Right ventricle myocardium inferior (tissue), 1 donor: ENCODE measurements at regions not wholly inside any gene's neighbourhood (a gene's known extent, or its start where the extent isn't known, plus 50 kb on each side); places are given as distances from the start of the nearest gene placed in this dataset.

Experiments
- ATAC-seq: fragments of 200-7000 bp; cut with Tn5 transposase; one replicate; pipeline ENCODE4 v1.9.1; 2020; ENCODE audit warnings: mild to moderate bottlenecking, moderate library complexity
- DNase-seq: peaks from one replicate; pipeline ENCODE4 v3.0.0; 2021; ENCODE audit errors: missing footprints
- intact Hi-C: fragments of 100-400 bp; cut with DNase I; formaldehyde crosslinking; loops from one replicate; pipeline ENCODE4 v1.11.0; 2022
- donor health status: DM: no; HTN: yes; CAD: no; lungs with severe emphysema.

DNA sequence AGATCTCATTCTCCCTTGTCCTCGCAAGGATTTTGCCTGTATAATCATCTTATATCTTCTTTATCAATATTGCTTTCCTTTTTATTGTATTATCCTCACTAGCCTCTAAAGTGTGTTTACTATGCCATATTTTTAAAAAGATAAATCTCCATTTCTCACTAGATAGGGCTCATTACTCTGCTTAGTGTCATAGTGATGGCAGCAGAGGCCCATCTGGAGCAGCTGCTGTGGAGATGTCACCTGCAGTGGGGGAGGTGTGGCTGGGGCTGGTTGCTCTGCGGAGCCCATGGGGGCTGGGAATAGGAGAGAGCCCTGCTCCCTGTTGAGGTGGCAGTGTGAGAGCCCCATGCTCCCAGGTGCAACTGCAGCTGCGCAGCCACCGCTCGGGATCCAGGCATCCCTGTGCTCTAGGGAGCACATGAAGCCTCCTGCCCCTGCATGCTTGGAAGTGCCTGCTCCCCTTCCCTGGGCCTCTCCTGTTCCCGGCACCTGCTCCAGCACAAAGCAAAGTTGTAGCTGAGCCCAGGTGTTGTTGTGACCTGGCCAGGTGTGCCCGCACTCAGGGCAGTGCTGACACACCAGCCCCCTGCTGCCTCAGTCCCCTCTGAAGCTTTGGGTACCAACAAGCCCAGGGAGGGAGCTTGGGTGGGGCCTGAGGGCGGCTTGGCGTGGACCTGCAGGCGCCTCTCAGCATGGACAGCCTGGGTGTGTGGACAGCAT lies 144.6 kb upstream of the MRPS30 start:
- intact Hi-C loops: no loop called here
- no peak for ATAC-seq

DNA sequence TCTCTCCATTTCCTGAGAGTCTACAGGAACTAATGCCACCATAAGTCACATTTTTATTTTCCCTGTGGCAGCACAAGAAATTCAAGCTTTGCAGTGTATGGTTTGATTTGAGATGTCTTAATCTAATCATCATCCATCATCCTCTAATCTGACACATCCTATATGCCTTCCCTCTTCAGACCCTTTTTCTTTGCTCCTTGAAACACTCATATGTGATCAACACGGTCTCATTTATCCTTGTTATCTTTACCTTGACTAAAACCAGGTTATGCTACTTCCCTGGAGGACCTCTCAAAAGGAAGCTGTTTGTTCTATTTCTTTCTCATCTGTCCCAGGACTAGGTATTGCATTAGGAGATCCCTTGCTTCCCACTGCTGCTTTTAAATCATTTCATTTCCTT lies 146.9 kb upstream of the MRPS30 start:
- no peak for DNase-seq
- intact Hi-C loops: no loop called here
- no peak for ATAC-seq

More for the DNA sequence above, 144.6 kb upstream of the MRPS30 start:
- DNase-seq: no peak

DNA sequence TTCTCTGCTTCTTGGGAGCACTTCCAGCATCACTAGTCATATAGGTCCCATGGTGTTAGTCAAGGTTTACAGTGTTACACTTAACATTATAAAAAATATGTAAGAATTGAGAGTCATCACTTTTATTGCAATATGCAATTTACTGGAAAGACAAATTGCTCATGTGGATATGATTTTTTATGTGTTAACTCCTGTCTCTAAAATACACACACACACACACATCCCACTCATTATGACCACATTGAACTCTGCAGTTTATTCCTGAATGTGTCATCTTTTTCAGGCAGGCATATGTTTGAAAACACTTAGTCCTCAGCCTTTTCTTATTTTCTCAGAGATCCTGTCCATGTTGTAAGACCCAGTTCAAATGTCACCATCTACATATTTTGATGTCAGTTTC lies 148.5 kb upstream of the MRPS30 start:
- no peak for DNase-seq
- no peak for ATAC-seq
- intact Hi-C loops: no loop called here

DNA sequence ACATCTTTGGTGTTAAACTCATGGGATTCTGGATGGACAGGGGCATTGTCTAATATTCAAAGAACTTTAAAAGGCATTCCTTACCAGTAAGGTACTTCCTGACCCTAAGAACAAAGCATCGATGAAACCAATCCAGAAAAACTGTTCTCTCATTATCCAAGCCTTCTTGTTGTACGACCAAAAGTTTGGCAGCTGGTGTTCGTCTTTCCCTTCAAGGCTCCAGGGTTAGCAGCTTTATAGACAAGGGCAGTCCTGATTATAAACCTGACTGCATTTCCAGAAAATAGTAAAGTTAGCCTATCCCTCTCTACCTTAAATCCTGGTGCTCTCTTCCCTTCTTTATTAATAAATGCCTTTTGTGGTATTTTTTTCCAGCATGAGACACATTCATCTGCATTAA lies 149.4 kb upstream of the MRPS30 start:
- ATAC-seq (no peak), DNase-seq (no peak)
- intact Hi-C loops: no loop called here

DNA sequence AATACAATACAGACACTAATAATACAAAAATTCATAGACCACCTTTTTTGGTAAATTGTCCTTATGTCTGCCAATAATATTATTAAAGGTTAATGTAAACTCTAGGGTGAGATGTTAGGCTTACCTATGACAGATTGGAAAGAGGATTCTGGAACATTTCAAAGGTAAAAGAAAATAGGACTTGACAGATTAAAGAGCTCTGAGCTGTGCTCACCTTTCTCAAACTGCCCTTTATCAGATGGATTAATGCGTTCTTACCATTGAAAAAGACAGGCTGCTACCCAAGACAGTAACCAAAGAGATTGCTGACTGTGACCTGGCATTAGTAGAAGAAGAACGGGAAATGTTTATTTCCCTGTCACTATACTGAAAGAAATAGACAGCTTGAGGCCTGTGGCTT lies 156.1 kb upstream of the MRPS30 start:
- ATAC-seq (no peak), DNase-seq (no peak)
- intact Hi-C loops: no loop called here

DNA sequence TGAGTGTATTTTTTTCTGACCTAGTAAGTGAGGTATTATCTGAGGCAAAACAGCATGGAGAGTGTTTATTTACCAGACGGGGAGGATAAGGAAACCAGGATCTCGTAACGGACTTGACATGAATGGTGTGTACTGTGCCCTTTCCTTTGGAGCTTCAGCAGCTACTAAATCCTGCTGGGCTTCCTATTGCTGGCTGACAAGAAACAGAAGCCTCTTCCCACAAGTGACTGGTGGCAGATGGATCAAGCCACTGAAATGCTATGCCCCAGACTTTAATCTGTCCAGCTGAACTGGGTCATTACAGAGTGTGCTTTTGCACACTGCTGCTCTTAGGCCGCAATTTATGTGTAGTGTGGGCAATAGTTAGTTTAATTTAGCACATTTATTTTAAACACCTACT lies 162.7 kb upstream of the MRPS30 start:
- DNase-seq (no peak), ATAC-seq (peak; percentile 84)
- intact Hi-C loops: no loop called here

DNA sequence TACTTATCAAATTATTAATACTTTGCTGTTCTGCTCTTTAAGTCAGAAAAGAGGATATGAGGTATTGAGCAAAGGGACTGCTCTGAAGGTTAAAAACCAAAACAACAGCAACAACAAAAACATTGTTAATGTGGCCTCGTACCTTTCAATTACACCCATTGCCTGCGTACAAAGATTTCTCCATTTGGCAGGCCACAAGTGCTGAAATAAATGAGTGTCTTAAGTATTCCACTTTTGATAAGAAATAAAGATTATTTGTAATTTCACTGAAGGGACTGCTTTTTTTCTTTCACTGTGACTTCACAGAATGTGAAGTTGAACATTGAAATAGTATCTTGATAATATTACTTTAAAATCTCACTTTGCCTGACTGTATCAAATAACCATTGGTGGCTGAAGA lies 163.2 kb upstream of the MRPS30 start:
- DNase-seq (no peak), ATAC-seq (no peak)
- intact Hi-C loops: no loop called here

DNA sequence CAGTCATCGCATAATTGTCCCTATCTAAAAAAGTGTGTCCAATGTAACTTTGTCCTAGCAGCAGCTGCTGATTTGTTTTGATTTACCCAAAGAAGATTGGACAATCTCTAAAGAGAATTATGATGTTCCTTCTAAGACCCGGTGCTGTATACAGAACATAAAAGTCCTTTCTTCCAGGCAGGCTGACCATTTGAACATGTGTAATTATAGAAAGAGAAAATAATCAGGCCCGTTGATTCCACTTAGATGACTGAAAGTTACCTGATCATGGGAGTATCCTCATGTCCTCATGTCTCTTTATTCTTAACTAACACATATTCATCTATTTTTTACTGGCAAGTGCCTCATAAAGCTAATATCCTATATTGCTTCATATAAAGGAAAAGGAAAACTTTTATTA lies 164.1 kb upstream of the MRPS30 start:
- ATAC-seq (no peak), DNase-seq (no peak)
- intact Hi-C loops: no loop called here

DNA sequence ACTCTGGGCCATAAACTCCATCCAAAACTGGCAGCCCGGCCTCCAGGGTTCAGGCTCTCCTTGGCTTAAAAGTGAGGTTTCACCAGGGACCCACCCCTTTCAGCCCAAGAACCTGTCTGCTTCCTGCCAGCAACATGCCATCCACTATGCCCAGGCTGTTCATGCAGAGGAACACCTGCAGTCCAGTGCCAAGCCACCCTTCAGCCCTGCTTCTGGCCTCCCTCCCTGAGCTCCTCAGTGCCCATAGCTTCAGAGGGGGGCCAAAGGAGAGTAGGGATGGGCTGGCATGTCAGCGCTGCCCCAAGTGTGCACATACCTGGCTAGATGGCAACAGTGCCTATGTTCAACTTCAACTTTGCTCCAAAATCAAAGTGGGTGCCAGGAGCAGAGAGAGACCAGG lies 166.9 kb upstream of the MRPS30 start:
- ATAC-seq (no peak), DNase-seq (no peak)
- intact Hi-C loops: no loop called here

DNA sequence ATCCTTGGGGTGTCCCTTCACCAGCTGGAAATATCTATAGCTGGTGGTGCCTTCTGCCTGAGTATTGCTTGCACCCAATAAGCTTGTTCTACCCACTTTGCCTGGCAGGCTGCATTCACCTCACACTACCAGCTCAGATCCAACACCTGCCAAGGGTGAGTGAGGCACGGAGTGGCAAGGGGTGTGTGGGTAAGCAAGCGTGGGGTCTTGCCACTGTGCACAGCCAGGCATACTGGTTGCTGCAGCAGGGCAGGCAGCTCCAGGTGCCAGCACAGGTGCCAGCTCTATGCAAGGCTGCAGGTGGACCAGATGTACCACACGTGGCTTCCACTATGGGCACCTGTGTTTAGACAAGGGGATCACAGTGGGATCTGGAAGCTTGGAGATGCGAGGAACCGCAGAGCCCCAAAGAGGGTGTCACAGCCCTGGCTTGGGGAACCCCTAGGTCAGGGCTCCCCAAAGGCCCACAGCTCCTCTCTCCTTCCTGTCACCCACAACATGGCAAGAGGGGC lies 167.7 kb upstream of the MRPS30 start:
- ATAC-seq (no peak), DNase-seq (no peak)
- intact Hi-C loops: no loop called here

DNA sequence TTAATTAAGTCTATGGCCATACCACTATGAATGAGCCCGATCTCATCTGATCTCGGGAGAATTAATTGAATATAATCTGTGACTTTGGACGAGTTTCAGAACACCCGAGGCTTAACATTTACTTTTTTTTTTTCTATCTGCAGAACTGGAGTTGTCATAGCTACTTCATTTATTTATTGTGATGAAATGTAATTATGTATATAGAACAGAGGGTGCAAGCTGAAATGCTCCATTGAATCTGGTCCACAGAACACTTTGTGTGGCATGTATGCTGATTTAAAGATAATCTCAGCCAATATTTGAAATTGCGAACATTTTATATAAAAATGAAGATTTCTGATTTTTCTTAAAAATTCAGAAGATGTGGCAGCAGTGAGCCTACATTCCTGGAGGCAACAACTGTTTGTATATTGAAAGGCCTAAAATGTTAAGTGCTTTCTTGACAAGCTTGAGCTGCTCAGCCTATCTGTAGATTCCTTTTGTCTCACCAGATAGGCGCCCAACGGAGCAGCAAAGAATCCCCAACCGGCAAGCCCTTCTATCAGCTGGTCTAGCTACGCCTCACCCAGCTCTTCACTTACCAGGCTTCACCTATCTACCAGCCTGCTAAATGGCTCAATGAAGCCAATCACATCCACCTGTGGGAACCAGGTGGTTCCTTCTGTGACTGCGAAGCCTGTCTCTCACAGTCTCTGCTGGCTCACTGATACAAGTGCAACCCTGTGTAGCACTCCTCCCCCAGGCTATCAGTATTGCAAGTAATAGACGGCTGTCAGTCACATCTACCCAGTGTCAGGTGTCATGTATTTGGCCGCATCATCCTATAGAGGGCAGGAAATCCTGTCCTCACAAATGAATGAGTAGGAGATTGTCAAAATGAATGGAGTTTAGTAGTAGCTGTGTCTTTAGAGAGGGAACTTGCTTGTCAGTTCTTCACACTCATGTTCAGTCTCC lies 170.6 kb upstream of the MRPS30 start:
- intact Hi-C loops: no loop called here
- ATAC-seq: no peak
- DNase-seq: no peak

DNA sequence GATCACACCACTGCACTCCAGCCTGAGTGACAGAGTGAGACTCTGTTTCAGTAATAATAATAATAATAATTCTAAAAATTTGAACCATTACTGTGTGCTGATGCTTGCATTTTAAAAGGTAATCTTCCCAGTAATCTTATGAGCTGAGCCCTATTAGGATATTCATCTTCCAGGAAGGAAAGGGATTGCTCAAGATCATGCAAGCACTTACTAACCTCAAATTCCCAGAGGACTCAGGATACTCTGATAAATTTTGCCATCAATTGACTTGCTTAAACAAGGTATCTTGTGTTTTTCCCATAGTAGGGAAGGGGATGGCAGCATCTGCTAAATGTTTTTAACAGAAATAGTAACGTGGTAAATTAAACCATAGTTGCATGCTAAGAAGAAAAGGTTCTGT lies 176.4 kb upstream of the MRPS30 start:
- intact Hi-C loops: no loop called here
- no peak for DNase-seq
- no peak for ATAC-seq

DNA sequence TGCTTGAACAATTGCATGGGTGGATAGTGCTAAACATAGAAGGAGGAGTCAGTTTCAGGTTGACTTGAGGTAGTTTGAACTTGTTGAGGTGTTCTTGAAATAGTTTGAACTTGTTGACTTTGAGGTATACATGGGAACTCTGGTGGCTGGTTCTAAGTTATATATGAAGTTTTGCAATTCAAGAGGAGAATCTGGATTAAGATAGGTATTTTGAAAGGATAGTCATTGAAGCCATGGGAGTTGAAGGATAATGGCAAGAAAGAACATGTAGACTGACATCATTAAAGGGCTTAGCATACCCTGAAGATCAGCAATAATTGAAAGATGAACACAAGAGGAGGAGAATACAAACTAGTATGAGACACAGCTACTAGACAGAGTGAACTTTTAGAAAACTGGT lies 181.9 kb upstream of the MRPS30 start:
- intact Hi-C loops: no loop called here
- no peak for ATAC-seq
- no peak for DNase-seq

DNA sequence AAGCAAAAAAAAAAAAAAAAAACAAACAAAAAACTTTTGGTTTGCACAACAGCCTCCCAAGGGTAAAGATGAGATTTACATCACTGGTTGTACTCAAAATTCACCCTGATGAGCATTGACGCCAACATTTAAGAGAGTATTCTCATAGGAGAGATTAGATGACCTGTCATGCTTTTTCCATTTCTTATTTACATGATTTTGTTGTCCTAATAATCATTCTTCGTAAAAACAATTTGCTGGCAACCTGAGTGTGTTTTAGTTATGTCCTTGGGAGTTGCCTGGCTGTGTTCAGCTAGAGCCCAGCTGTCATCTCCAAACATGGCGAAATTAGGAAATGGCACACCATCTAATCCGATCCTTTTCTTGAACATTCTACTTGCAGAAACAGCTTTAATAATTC lies 186.4 kb upstream of the MRPS30 start:
- DNase-seq (no peak), ATAC-seq (no peak)
- intact Hi-C loops: no loop called here

DNA sequence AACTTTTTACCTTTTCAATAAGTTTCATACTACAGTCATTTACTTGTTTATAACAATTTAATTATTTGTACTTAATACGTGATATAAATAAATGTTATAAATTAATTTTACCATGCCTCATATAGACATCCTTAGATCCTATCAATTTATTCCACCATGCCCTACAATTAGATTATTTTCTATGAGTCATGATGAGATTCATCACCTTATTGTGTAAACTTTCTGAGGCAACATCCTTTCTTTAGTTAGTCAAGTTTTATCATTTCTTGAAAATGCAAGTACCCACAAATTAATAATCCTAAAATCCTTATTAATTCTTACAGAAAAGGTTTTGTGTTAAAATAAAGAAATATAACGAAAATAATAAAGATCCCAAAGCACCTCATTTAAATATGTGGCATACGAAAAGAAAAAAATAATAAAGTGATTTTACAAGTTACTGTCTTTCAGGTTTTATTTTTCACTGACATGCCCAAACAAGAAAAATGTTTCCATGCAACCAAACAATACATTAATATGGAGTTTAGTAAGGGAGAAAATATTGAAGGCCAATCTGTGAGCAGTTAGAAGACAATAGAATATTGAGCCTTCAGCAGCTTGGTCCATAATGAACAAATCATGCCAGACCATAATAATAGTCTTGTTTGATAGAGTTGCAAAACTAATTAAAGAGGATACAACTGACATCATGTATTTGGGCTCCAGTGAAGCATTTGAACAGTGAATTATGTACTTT lies 188.7 kb upstream of the MRPS30 start:
- ATAC-seq (no peak), DNase-seq (no peak)
- intact Hi-C loops: no loop called here

DNA sequence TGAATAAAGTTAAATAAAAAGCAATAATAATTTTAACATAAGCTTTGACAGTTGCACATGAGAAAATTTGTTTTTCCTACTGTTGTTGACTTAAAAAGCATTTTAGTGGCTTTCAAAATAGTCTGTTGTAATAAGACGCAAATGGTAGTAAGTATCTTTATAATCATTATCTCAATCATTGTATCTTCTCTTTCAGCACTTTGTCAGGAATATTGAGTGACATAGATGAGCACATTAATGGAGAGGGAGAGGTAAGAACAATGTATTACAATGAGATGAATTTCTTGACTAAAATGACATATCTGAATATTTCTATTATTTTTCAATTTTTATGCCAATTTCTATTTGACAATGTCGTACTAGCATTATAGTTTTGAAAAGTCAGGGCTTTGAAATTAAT lies 193.9 kb upstream of the MRPS30 start:
- intact Hi-C loops: no loop called here
- ATAC-seq (no peak), DNase-seq (no peak)

DNA sequence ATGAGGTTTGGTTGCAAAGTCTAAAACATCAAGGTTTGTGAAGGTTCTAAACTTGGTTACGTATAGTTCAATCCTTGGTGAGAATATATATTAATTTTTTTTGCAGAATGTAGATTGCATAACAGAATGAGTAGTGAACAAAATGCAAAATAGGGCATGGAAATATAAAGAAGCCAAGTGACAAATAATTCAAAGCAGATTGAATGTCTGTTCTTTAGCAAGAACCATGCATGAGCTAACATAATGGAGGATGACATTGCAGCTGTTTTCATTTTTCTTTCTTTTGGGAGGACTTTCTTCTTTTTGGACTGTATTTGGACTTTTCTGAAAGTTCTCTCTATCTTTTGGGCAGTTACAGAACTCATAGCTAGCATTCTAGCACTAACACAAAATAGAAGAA lies 194.8 kb upstream of the MRPS30 start:
- intact Hi-C loops: no loop called here
- DNase-seq: no peak
- ATAC-seq: no peak

DNA sequence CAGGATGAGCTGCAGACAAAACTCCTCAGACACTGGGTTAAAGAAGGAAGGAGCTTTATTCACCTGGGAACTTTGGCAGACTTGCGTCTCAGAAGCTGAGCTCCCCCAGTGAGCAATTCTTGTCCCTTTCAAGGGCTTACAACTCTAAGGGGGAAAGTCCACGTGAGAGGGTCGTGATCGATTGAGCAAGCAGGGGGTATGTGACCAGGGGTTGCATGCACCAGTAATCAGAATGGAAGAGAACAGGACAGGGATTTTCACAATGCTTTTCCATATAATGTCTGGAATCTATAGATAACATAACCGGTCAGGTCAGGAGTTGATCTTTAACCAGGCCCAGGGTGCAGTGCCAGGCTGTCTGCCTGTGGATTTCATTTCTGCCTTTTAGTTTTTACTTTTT lies 202.8 kb upstream of the MRPS30 start:
- no peak for DNase-seq
- intact Hi-C loops: no loop called here

DNA sequence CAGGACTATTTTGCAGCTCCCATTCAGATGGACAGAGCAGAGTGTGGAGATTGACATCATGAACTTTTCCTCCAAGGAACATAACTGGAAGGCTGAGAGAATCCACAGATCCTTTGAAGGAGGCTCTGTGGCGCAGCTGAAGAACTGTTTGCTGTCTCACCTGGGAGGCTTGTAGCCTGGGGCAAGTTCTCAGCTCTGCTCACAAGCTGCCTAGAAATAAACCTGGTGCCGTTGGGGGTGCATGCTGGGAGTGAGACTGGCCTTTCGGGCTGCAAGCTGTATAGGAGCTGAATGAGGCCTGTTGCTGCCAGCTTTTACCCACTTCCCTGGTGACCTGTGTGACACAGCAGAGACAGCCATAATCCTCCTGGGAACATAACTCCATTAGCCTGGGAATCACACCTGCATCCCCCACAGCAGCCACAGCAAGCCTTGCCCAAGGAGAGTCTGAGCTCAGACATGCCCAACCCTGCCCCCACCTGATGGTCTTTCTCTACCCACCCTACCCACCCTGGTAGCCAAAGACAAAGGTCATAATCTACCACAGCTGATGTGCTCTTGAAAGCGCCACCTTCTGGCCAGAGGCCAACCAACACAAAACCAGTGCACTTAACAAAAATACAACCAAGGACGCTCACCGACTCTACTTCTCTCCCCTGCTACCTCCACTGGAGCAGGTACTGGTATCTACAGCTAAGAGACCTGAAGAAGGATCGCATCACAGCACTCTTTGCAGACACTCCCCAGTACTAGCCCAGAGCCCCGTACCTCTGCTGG lies 205.1 kb upstream of the MRPS30 start:
- ATAC-seq: no peak
- no peak for DNase-seq
- intact Hi-C loops: no loop called here

More for the DNA sequence above, 202.8 kb upstream of the MRPS30 start:
- ATAC-seq: no peak
